ENCODE measurements at regions not wholly inside any gene's neighbourhood (a gene's known extent, or its start where the extent isn't known, plus 50 kb on each side); places are given as distances from the start of the nearest gene placed in this dataset.

DNA sequence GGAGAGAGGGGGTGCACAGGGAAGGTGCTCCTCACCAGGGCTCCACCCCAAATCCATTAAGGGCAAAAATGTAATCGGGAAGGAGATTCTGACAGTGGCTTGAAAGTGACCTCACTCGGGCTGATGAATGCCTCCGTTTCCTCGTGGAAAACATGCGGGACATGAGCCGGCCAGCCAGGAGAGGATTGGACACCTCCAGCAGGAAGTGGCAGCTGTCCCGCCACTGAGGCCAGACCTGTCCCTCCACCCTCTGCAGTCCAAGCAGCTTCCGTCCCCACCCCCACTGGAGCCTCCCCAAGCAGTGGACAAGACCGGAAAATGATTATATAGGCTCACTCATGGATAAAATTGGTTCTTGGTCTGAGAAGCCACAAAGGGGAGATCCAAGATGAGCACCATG lies 82.1 kb upstream of the CCL1 start:
- Histone ChIP-seq H2BK20ac (ENCODE audit: low read depth, low read length, poor library complexity, severe bottlenecking) (no peak overlapping the region), H3K79me2 (ENCODE audit: insufficient read depth, low read length) (no peaks in the 10 kb centered on the region), H3K9me3 (ENCODE audit: control insufficient read depth, low read depth, low read length) (no peaks in the 10 kb centered on the region), H2BK5ac (ENCODE audit: insufficient read length, low read length) (no peak overlapping the region), H2BK120ac (ENCODE audit: low read depth, low read length, poor library complexity, severe bottlenecking) (no peak overlapping the region), H4K5ac (ENCODE audit: insufficient read length, low read depth, low read length) (no peak overlapping the region), H3K4me1 (ENCODE audit: insufficient read depth, low read length) (0 out of 2 replicates have a peak, but pooled peaks cover 3% of the 10 kb centered on the region), H3K9ac (ENCODE audit: extremely low read depth, insufficient read length, low read length) (no peak overlapping the region), H2BK12ac (ENCODE audit: insufficient read length, low read depth, low read length) (no peak overlapping the region), H3K4me2 (ENCODE audit: insufficient read depth, insufficient read length, low read length) (no peak overlapping the region), H4K20me1 (ENCODE audit: control insufficient read depth, insufficient read depth, insufficient read length) (no peaks in the 10 kb centered on the region), H3K23ac (ENCODE audit: insufficient read length, low read depth, low read length) (no peak overlapping the region), H3K4ac (ENCODE audit: low read depth, low read length) (no peak overlapping the region), H4K8ac (replicated peaks; ENCODE audit: insufficient read length, low read depth, low read length) (no peak overlapping the region), H3K56ac (ENCODE audit: insufficient read length, low read depth, low read length) (no peak overlapping the region), H3K23me2 (ENCODE audit: insufficient read length, low read depth, low read length, poor library complexity, severe bottlenecking) (no peaks in the 10 kb centered on the region), H3K27ac (ENCODE audit: insufficient read length, low read depth, low read length) (no peak overlapping the region), H4K91ac (ENCODE audit: insufficient read length, low read depth, low read length) (no peak overlapping the region), H2BK15ac (ENCODE audit: low read depth, low read length) (no peak overlapping the region), H2AK5ac (ENCODE audit: insufficient read length, low read length) (no peak overlapping the region), H3K79me1 (ENCODE audit: insufficient read depth, low read depth, low read length, poor library complexity, severe bottlenecking) (no peaks in the 10 kb centered on the region), H3K14ac (ENCODE audit: insufficient read depth, low read length) (no peak overlapping the region), H3K27me3 (ENCODE audit: insufficient read depth, low read length) (no peaks in the 10 kb centered on the region), H2AFZ (ENCODE audit: low read length) (no peak overlapping the region), H3K18ac (ENCODE audit: insufficient read length, low read depth, low read length) (no peak overlapping the region), H3T11ph (ENCODE audit: low read length) (no peak overlapping the region)
- H3K27me3 Mint-ChIP-seq (ENCODE audit: low read depth): peaks cover 11% of the 10 kb centered on the region
- no peaks in the 10 kb centered on the region for H3K9me3 Mint-ChIP-seq
- no CpG with 5 or more reads among the region's 9 CpGs for WGBS (ENCODE audit: extremely low coverage, insufficient read length, low lambda C conversion rate)
- H3K4me1 Mint-ChIP-seq: peaks cover 9 to 10% of the 10 kb centered on the region in 2 experiments
- no peak overlapping the region for H3K4me3 Mint-ChIP-seq
- no peak overlapping the region for H3K27ac Mint-ChIP-seq
- H3K36me3 Mint-ChIP-seq (ENCODE audit: insufficient read depth in 1 of 3, low read depth in 3 of 3): no peaks in the 10 kb centered on the region
- no peak for DNase-seq
- TF ChIP-seq, protein P1, sequence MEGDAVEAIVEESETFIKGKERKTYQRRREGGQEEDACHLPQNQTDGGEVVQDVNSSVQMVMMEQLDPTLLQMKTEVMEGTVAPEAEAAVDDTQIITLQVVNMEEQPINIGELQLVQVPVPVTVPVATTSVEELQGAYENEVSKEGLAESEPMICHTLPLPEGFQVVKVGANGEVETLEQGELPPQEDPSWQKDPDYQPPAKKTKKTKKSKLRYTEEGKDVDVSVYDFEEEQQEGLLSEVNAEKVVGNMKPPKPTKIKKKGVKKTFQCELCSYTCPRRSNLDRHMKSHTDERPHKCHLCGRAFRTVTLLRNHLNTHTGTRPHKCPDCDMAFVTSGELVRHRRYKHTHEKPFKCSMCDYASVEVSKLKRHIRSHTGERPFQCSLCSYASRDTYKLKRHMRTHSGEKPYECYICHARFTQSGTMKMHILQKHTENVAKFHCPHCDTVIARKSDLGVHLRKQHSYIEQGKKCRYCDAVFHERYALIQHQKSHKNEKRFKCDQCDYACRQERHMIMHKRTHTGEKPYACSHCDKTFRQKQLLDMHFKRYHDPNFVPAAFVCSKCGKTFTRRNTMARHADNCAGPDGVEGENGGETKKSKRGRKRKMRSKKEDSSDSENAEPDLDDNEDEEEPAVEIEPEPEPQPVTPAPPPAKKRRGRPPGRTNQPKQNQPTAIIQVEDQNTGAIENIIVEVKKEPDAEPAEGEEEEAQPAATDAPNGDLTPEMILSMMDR (conservative IDR thresholded peaks at IDR 0.05): no peak
